Left ventricle myocardium inferior (tissue), 1 donor: ENCODE measurements at regions not wholly inside any gene's neighbourhood (a gene's known extent, or its start where the extent isn't known, plus 50 kb on each side); places are given as distances from the start of the nearest gene placed in this dataset.
"Not testable (repeated sequence)": the region's sequence is repeated elsewhere in the genome, so short reads cannot be mapped to it uniquely, and the experiment has no call there.

Source experiments
- DNase-seq: peaks from one replicate; pipeline ENCODE4 v3.0.0-alpha.2; 2020
- H3K27ac ChIP-seq: fragments of 200-600 bp; replicated peaks from 2 replicates; pipeline ENCODE4 v1.8.0; 2021
- H3K27me3 ChIP-seq: fragments of 200-600 bp; 2 replicates; pipeline ENCODE4 v1.8.0; 2021; ENCODE audit warnings: low read depth
- H3K36me3 ChIP-seq: fragments of 200-600 bp; 2 replicates; pipeline ENCODE4 v1.8.0; 2021
- H3K4me1 ChIP-seq: fragments of 200-600 bp; 2 replicates; pipeline ENCODE4 v1.8.0; 2021
- H3K4me3 ChIP-seq: fragments of 200-600 bp; 2 replicates; pipeline ENCODE4 v1.8.0; 2021; ENCODE audit warnings: mild to moderate bottlenecking, moderate library complexity
- H3K9me3 ChIP-seq: fragments of 200-600 bp; replicated peaks from 2 replicates; pipeline ENCODE4 v1.8.0; 2021
- CTCF ChIP-seq: fragments of 200-600 bp; IDR thresholded peaks from 2 replicates; pipeline ENCODE4 v1.8.0; 2021; ENCODE audit warnings: antibody characterized with exemption, mild to moderate bottlenecking, borderline replicate concordance
- intact Hi-C: fragments of 100-400 bp; cut with micrococcal nuclease; formaldehyde crosslinking; loops from one replicate; pipeline ENCODE4 v1.11.0; 2022
- donor health status: DM: no; HTN: yes; CAD: no; lungs with severe emphysema.

- Histone ChIP-seq H3K4me1 (peaks cover 4% of the 10 kb centered on the region), H3K36me3 (peaks cover 53% of the 10 kb centered on the region), H3K4me3 (no peak overlapping the region), H3K27ac (no peak overlapping the region), H3K27me3 (no peaks in the 10 kb centered on the region), H3K9me3 (no peaks in the 10 kb centered on the region)
- no peak for DNase-seq
- no peak for TF ChIP-seq CTCF
- intact Hi-C loops: no loop called here
Measured at GRCh38 chr21:36263797-36264196, 56.2 kb upstream of the MORC3 start.

GRCh38 chr21:36265431-36265830, 54.6 kb upstream of the MORC3 start:
- Histone ChIP-seq H3K36me3 (peaks cover 54% of the 10 kb centered on the region), H3K4me1 (no peaks in the 10 kb centered on the region), H3K27me3 (no peaks in the 10 kb centered on the region), H3K9me3 (no peaks in the 10 kb centered on the region), H3K4me3 (no peak overlapping the region), H3K27ac (no peak overlapping the region)
- intact Hi-C loops: no loop called here
- no peak for DNase-seq
- TF ChIP-seq CTCF: no peak

GRCh38 chr21:36267828-36268227, 52.2 kb upstream of the MORC3 start:
- peaks cover 46% of the 10 kb centered on the region for H3K36me3 ChIP-seq
- H3K4me3 ChIP-seq, H3K4me1 ChIP-seq, H3K27me3 ChIP-seq, H3K9me3 ChIP-seq, DNase-seq, intact Hi-C loops, H3K27ac ChIP-seq: not testable (repeated sequence)

- H3K27ac ChIP-seq, H3K27me3 ChIP-seq, H3K9me3 ChIP-seq, intact Hi-C loops, H3K4me1 ChIP-seq, DNase-seq, H3K4me3 ChIP-seq: not testable (repeated sequence)
- H3K36me3 ChIP-seq: peaks cover 46% of the 10 kb centered on the region
Measured at GRCh38 chr21:36268264-36268663, 51.7 kb upstream of the MORC3 start.
